Pulmonary artery endothelial cell (primary cell): ENCODE measurements at regions not wholly inside any gene's neighbourhood (a gene's known extent, or its start where the extent isn't known, plus 50 kb on each side); places are given as distances from the start of the nearest gene placed in this dataset.
"Not testable (repeated sequence)": the region's sequence is repeated elsewhere in the genome, so short reads cannot be mapped to it uniquely, and the experiment has no call there.

Source experiments
- DNase-seq: peaks from one replicate; pipeline ENCODE4 v3.0.0-alpha.2; 2011; ENCODE audit warnings: low read depth, low spot score

DNA sequence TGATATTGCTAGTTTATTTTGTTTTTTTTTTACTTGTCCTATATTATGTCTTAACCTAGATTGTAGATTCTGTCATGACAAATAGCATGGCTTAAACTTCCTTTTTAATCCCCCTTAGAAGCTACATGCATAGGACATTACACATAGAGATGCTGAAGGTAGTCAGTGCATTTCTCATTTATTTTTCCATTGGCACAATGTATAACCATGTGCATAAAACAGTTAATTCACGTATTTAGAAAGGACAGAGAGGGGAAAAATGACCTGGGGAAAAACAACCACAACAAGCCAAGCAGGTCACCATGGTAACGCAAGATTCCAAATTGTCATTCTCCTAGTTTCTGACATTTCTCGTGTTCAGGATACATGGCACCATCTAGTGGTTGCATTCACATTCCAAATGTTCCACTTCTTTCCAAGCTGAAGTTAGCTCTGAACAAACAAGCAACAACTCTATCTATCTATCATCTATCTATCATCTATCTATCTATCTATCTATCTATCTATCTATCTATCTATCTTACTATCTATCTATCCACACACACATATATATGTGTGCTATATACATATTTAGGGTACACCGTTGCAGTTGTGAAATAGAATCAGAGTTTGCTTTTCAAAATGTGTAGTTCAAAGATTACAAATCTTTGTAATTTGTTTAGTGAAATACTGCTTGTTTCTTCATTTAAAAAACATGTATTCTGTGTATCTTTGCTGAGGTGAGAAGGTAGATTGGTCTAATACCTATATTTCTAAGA, 487.2 kb upstream of the ST8SIA4 start:
- DNase-seq, result peak; percentile 30

GRCh38 chr5:101385276-101385675, 482.2 kb upstream of the ST8SIA4 start:
- no peak for DNase-seq

DNA sequence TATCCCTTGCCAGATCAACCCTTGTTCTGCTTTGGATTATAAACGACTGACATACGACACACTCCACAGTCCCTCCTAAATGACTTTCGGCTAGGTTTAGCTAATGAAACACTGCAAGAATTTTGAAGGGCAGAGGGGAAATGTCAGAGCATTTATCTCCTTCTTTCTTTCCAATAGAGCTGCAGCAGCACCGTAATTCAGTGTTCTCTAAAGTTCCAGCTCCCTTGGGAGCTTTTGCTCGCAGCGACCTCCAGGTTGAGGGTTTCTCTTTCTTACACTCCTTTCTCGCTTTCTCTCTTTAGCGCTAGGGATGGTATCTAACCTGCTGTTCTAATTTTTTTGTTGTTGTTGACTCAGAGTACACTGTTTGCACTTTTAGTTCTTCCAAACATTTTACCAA, 467.1 kb upstream of the ST8SIA4 start:
- DNase-seq, result no peak

DNA sequence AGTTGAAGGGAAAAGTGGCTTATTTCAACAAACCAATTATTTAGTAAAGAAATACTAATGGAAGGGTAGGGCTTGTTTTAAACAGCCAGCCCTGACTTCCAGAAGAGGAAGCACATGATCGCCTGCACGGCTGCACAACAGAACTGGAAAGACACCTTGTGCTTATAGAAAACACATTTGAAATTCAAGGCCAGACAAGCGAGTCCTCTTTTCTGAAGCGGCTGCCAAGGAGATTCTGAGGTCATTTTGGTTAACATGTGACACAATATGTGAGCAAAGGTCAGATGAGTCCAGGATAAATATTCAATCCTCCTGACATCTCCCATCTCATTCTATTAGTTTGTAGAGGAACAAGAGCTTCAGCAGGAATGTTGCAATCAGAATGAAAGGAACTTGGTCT, 461.4 kb upstream of the ST8SIA4 start:
- no peak for DNase-seq

DNA sequence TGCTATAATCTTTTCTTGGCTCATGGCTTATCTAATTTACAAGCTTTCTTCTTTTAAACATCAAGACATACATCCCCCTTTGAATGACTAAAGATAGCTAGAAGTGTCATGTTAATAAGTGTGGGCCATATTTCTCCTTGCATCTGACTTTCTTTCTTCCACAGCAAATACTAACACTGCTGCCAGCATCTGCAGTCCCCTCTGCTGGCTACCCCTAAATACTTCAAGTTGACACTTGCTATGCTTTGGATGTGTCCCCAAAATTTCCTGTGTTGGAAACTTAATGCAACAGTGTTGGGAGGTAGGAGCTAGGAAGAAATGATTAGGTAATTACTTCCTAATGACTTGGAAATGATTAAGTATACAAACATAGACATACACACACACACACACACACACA, 459.0 kb upstream of the ST8SIA4 start:
- DNase-seq, result no peak

DNA sequence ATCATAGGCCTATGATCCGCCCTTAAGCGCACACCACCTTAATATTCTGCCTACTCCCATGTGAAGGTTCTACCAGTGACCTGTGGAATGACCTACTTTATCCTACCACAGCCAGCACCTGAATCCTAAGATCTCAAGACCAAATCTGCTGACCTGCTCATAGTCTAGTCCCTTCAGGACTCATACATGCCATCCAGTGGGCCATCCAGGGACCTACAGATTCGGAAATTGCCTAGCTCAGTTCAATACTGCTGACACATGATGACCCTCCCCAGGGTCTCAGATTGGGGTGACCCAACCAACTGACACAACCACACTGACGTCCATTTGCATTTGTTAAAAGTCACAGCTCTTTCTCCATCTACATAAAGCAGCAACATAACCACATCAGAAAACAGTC, 443.8 kb upstream of the ST8SIA4 start:
- DNase-seq, result no peak

DNA sequence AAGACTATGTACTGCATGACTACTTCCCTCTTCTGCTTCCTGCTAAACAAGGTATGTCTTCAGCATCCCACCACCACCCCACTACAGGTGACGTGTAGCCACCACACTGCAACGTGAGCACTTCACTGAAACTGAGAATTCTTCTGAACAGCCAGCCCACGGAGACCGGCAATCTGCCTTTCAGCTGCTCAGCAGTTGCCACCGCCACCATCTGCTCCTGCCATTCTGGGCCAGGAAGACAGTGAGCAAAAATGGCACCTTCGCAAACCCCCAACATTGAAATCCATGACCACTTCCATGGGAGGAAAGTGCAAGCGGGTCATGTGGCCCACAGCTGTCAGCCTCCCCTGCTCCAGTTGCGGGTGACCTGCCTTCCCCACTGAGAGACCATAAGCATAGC, 443.4 kb upstream of the ST8SIA4 start:
- no peak for DNase-seq

GRCh38 chr5:101338226-101338625, 435.1 kb upstream of the ST8SIA4 start:
- no peak for DNase-seq

DNA sequence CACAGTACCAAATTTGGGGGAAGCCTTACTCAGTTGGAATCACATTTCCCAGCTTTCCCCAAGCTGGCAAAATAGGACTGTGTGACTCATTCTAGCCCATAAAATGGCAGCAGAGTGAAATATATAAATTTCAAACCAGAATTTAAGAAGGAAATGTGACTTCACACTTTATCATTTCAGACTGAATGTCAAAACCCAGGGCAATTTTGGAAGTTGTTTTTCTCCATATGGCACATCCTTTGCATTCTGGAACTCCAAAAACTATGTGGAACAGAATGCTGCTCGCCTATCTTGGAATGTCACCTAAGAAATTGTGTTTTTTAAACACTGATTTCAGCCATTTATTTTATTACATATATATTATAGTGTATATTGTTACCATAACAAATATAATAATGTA, 424.7 kb upstream of the ST8SIA4 start:
- no peak for DNase-seq

- no peak for DNase-seq
These were observed 423.7 kb upstream of the ST8SIA4 start for GRCh38 chr5:101326766-101327165.

GRCh38 chr5:101316401-101316800, 413.3 kb upstream of the ST8SIA4 start:
- not testable (repeated sequence) for DNase-seq

DNA sequence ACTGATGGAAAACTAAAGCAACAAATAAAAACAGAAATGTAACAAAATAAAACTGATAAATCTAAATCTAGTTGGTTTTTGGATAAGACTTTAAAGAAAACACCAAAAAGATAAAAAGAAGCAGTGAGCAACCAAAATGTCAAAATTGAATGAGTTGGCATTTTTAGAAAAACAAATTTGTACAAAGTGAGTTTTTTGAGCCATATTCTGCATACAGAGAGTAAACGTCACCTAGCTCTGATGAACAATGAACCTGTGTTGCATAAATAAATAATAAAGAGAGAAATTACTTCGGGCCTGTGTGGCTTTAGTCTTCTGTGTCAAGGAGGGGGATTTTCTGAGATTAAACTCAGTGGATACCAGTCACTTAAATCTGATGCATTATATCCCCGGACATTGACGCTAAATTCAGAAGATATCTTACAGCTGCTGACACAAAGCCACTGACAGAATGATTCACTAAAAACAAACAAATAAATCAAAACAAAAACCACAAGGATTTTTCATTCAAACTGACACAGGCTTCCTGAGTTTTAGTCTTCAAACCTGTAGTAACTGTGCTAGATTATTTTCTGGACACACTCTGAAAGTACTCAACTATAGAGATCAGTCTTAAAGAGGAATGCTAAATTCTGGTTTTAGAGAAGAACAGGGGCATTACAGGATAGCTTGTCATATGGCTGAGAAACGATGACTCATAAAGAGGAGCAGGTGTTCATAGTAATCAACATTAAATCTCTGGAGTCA, 403.5 kb upstream of the ST8SIA4 start:
- DNase-seq, result no peak

GRCh38 chr5:101296477-101296876, 393.4 kb upstream of the ST8SIA4 start:
- DNase-seq, result no peak

- DNase-seq, result no peak
These were observed 389.1 kb upstream of the ST8SIA4 start for GRCh38 chr5:101292199-101292598.

DNA sequence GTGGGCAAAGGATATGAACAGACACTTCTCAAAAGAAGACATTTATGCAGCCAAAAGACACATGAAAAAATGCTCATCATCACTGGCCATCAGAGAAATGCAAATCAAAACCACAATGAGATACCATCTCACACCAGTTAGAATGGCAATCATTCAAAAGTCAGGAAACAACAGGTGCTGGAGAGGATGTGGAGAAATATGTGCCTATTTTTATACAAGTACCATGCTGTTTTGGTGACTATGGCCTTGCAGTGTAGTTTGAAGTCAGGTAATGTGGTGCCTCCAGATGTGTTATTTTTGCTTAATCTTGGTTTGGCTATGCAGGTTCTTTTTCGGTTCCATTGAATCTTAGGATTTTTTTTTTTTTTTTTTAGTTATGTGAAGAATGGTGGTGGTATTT, 387.7 kb upstream of the ST8SIA4 start:
- not testable (repeated sequence) for DNase-seq

- DNase-seq, result no peak
These were observed 385.6 kb upstream of the ST8SIA4 start for GRCh38 chr5:101288633-101289032.

DNA sequence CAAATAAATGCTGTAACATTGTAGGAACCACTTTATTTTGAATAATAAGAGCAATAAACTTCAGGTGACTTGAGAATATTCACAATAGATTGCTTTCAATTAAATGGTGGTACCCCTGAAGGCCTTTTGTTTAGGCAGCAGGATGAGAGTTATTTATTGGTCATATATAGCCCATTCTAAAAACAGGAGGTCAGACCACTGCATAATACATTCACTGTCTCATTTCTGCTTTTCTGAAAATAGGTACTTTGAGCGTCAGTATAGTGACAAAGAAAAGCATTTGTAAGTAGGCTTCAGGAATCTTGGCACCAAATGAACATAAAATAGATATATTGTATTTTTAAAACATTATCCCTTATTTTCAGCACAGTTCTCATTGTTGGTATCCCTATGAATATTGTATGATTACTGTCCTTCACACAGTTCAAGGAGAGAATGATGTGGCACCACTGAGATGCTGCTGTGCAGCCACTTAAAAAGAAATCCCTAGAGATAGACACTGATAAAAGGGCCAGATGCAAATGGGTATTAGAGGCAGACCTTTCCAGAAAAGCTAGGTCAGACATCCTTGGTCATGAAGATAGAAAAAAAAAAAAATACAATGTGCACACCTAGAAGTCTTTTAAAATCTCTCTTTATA, 381.8 kb upstream of the ST8SIA4 start:
- no peak for DNase-seq

DNA sequence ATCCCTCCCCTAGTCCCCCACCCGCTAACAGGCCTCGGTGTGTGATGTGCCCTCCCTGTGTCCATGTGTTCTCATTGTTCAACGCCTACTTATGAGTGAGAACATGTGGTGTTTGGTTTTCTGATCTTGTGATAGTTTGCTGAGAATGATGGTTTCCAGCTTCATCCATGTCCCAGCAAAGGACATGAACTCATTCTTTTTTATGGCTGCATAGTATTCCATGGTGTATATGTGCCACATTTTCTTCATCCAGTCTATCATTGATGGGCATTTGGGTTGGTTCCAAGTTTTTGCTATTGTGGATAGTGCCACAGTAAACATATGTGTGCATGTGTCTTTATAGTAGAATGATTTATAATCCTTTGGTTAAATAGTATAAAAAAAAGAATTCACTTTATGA, 380.9 kb upstream of the ST8SIA4 start:
- not testable (repeated sequence) for DNase-seq

DNA sequence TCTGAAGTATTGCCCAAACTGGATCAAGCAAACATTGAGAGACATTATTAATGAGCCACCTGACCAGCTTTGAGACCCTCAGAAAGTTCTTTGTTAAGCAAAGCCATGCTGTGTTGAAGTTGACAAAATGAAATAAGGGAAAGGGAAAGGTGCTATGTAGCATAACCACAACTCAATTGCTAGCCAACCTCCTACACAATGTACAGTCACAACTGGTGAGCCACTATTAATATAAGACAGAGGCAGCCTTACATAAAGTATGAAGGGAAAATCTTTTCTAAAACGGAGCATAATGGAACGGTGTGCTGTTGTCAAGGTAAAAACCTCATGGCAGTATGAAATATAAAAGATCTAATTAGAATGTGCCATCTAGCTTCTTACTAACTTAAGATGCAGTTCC, 375.8 kb upstream of the ST8SIA4 start:
- no peak for DNase-seq

GRCh38 chr5:101278011-101278687, 375.1 kb upstream of the ST8SIA4 start:
- no peak for DNase-seq

DNA sequence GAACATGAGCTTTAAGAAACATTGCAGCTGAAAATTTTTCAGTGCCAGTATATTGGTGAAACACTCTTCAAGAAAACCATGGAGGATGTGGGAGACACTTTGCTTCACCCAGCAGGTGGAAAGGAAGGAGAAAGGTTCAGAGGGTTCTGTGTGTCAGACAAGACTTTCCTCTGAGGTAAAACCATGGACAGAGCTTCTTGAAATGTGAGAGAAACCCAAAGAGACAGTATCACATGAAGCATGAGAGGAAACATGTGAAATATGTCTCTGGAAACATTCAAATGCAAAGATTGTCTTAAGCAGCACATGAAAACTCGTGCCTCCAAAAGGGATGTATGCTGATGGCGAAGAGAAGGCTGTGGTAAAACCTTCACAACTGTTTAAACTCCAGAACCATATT, 368.9 kb upstream of the ST8SIA4 start:
- no peak for DNase-seq

GRCh38 chr5:101271416-101271815, 368.3 kb upstream of the ST8SIA4 start:
- no peak for DNase-seq
